ENCODE measurements at regions not wholly inside any gene's neighbourhood (a gene's known extent, or its start where the extent isn't known, plus 50 kb on each side); places are given as distances from the start of the nearest gene placed in this dataset.
"Not testable (repeated sequence)": the region's sequence is repeated elsewhere in the genome, so short reads cannot be mapped to it uniquely, and the experiment has no call there.

DNA sequence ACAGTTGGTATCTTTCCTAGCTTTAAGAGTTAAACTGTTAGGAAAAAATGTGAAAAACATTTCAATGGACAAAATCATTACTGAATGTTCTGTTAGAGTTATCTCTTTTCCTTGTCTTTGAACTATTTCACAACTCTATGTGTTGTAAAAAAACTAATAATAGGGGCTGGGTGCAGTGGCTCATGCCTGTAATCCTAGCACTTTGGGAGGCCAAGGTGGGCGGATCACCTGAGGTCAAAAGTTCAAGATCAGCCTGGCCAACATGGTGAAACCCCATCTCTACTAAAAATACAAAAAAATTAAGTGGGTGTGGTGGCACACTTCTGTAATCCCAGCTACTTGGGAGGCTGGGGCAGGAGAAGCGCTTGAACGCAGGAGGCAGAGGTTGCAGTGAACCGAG is 184.0 kb upstream of the P2RY1 start:
- not testable (repeated sequence) for TF ChIP-seq CTCF, POLR2A (IDR thresholded peaks at IDR 0.05)

Measured in lower leg skin (tissue), 3 donors.